ENCODE measurements at regions not wholly inside any gene's neighbourhood (a gene's known extent, or its start where the extent isn't known, plus 50 kb on each side); places are given as distances from the start of the nearest gene placed in this dataset.
A peak's percentile ranks its signal among the peaks of the same experiment; 100 is the strongest.

DNA sequence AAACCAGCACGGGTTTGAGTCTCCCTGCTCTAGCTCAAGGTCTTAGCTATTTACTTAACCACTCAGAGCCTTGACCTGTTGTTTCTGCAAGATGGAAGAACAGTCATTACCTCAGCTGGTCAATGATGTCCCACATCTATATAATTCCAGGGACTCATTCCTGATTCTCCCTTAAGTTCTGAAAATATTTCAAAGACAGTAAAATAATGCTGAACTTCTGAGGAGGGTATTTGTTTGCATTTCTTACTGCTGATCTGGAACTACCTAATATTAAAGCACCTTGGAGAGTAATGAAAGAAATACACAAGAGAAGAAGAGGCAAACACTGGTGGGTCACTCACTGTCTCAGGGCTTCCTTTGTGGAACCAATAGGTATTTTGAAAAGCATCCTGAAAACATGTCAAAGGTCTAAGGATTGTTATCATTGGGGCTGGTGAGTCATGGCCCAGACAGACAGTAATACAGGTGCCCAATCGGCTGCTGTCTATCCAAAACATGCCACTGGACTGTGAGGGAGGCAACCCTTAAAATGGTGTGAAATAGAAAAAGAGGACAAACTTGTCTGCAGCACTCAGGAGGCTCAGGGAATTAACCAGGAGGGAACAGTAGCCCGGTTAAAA, 88.7 kb upstream of the EGLN3 start (continued):
- TF ChIP-seq ZBTB8A (CRISPR knock-in tag; IDR thresholded peaks at IDR 0.05; ENCODE audit: borderline replicate concordance, low read depth) (no peak), ZNF432 (CRISPR knock-in tag; IDR thresholded peaks at IDR 0.05; ENCODE audit: borderline replicate concordance) (no peak), ZNF670 (CRISPR knock-in tag; IDR thresholded peaks at IDR 0.05; ENCODE audit: borderline replicate concordance) (no peak), PPARG (CRISPR knock-in tag; conservative IDR thresholded peaks at IDR 0.05) (peak; percentile 88), ISL2 (CRISPR knock-in tag; IDR thresholded peaks at IDR 0.05) (no peak), FIP1L1 (IDR thresholded peaks at IDR 0.05; ENCODE audit: borderline replicate concordance, insufficient read depth, low read depth, low read length) (peak; percentile 69; the same call in 1 of the 2 replicates), JUN (CRISPR knock-in tag; IDR thresholded peaks at IDR 0.05) (peak; percentile 62; the same call in 1 of the 2 replicates), GLI4 (CRISPR knock-in tag; IDR thresholded peaks at IDR 0.05; ENCODE audit: borderline replicate concordance) (no peak), HDAC1 (CRISPR knock-in tag; IDR thresholded peaks at IDR 0.05) (peak; percentile 52; the same call in 1 of the 2 replicates), GATAD2A (CRISPR knock-in tag; IDR thresholded peaks at IDR 0.05) (peak; percentile 29; the same call in 1 of the 2 replicates), ZNF749 (CRISPR knock-in tag; IDR thresholded peaks at IDR 0.05; ENCODE audit: borderline replicate concordance) (no peak), RBM39 (IDR thresholded peaks at IDR 0.05; ENCODE audit: low read depth, low read length, poor library complexity, severe bottlenecking) (no peak), ZNF337 (CRISPR knock-in tag; IDR thresholded peaks at IDR 0.05; ENCODE audit: borderline replicate concordance, low read depth) (no peak), AHR (CRISPR knock-in tag; IDR thresholded peaks at IDR 0.05) (no peak), HOXA9 (CRISPR knock-in tag; IDR thresholded peaks at IDR 0.05; ENCODE audit: borderline replicate concordance) (no peak), HNF4A (CRISPR knock-in tag; IDR thresholded peaks at IDR 0.05) (peak; percentile 13; the same call in 1 of the 2 replicates), RBFOX2 (IDR thresholded peaks at IDR 0.05; ENCODE audit: low read depth, low read length) (no peak), ETV5 (CRISPR knock-in tag; IDR thresholded peaks at IDR 0.05; ENCODE audit: borderline replicate concordance) (peak; percentile 14; the same call in 1 of the 2 replicates), KMT2A (CRISPR knock-in tag; IDR thresholded peaks at IDR 0.05) (no peak)
- TF ChIP-seq, protein P1, sequence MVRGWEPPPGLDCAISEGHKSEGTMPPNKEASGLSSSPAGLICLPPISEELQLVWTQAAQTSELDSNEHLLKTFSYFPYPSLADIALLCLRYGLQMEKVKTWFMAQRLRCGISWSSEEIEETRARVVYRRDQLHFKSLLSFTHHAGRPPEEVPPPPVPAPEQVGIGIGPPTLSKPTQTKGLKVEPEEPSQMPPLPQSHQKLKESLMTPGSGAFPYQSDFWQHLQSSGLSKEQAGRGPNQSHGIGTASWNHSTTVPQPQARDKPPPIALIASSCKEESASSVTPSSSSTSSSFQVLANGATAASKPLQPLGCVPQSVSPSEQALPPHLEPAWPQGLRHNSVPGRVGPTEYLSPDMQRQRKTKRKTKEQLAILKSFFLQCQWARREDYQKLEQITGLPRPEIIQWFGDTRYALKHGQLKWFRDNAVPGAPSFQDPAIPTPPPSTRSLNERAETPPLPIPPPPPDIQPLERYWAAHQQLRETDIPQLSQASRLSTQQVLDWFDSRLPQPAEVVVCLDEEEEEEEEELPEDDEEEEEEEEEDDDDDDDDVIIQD (CRISPR knock-in tag; IDR thresholded peaks at IDR 0.05; ENCODE audit: low read depth) = peak; percentile 90
- TF ChIP-seq, protein P2, sequence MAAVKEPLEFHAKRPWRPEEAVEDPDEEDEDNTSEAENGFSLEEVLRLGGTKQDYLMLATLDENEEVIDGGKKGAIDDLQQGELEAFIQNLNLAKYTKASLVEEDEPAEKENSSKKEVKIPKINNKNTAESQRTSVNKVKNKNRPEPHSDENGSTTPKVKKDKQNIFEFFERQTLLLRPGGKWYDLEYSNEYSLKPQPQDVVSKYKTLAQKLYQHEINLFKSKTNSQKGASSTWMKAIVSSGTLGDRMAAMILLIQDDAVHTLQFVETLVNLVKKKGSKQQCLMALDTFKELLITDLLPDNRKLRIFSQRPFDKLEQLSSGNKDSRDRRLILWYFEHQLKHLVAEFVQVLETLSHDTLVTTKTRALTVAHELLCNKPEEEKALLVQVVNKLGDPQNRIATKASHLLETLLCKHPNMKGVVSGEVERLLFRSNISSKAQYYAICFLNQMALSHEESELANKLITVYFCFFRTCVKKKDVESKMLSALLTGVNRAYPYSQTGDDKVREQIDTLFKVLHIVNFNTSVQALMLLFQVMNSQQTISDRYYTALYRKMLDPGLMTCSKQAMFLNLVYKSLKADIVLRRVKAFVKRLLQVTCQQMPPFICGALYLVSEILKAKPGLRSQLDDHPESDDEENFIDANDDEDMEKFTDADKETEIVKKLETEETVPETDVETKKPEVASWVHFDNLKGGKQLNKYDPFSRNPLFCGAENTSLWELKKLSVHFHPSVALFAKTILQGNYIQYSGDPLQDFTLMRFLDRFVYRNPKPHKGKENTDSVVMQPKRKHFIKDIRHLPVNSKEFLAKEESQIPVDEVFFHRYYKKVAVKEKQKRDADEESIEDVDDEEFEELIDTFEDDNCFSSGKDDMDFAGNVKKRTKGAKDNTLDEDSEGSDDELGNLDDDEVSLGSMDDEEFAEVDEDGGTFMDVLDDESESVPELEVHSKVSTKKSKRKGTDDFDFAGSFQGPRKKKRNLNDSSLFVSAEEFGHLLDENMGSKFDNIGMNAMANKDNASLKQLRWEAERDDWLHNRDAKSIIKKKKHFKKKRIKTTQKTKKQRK (IDR thresholded peaks at IDR 0.05; ENCODE audit: low read length) = 0 out of 2 replicates have a peak, but pooled peaks have one; percentile 25
- TF ChIP-seq, protein P3, sequence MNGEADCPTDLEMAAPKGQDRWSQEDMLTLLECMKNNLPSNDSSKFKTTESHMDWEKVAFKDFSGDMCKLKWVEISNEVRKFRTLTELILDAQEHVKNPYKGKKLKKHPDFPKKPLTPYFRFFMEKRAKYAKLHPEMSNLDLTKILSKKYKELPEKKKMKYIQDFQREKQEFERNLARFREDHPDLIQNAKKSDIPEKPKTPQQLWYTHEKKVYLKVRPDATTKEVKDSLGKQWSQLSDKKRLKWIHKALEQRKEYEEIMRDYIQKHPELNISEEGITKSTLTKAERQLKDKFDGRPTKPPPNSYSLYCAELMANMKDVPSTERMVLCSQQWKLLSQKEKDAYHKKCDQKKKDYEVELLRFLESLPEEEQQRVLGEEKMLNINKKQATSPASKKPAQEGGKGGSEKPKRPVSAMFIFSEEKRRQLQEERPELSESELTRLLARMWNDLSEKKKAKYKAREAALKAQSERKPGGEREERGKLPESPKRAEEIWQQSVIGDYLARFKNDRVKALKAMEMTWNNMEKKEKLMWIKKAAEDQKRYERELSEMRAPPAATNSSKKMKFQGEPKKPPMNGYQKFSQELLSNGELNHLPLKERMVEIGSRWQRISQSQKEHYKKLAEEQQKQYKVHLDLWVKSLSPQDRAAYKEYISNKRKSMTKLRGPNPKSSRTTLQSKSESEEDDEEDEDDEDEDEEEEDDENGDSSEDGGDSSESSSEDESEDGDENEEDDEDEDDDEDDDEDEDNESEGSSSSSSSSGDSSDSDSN (CRISPR knock-in tag; IDR thresholded peaks at IDR 0.05) = no peak
- TF ChIP-seq, protein P4, sequence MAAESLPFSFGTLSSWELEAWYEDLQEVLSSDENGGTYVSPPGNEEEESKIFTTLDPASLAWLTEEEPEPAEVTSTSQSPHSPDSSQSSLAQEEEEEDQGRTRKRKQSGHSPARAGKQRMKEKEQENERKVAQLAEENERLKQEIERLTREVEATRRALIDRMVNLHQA (CRISPR knock-in tag; IDR thresholded peaks at IDR 0.05) = no peak

All from HepG2 (cell line).